Gastroesophageal sphincter (tissue), 3 donors: ENCODE measurements at regions not wholly inside any gene's neighbourhood (a gene's known extent, or its start where the extent isn't known, plus 50 kb on each side); places are given as distances from the start of the nearest gene placed in this dataset.

Source experiments
- EP300 ChIP-seq: sonication (generic); formaldehyde crosslinking; IDR thresholded peaks from one replicate; pipeline ENCODE4 v1.6.1; 2017; ENCODE audit warnings: antibody characterized with exemption, mild to moderate bottlenecking
- TF ChIP-seq, protein P1 (sequence below), 4 experiments: fragments of 200-600 bp in 2 of 4; fragments of 450-650 bp in 2 of 4; sonication (generic) in 1 of 4; IDR thresholded peaks; one replicate each; pipeline ENCODE4 v1.5.1; 2017 to 2019; ENCODE audit warnings: antibody characterized with exemption in 4 of 4, mild to moderate bottlenecking in 2 of 4, moderate library complexity in 2 of 4

- TF ChIP-seq, protein P1, sequence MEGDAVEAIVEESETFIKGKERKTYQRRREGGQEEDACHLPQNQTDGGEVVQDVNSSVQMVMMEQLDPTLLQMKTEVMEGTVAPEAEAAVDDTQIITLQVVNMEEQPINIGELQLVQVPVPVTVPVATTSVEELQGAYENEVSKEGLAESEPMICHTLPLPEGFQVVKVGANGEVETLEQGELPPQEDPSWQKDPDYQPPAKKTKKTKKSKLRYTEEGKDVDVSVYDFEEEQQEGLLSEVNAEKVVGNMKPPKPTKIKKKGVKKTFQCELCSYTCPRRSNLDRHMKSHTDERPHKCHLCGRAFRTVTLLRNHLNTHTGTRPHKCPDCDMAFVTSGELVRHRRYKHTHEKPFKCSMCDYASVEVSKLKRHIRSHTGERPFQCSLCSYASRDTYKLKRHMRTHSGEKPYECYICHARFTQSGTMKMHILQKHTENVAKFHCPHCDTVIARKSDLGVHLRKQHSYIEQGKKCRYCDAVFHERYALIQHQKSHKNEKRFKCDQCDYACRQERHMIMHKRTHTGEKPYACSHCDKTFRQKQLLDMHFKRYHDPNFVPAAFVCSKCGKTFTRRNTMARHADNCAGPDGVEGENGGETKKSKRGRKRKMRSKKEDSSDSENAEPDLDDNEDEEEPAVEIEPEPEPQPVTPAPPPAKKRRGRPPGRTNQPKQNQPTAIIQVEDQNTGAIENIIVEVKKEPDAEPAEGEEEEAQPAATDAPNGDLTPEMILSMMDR (IDR thresholded peaks at IDR 0.05): no peak
- no peak for TF ChIP-seq EP300
Observed at GRCh38 chr18:22699629-22700028, 233.5 kb upstream of the RBBP8 start.
